NT2/D1 (cell line): ENCODE measurements at regions not wholly inside any gene's neighbourhood (a gene's known extent, or its start where the extent isn't known, plus 50 kb on each side); places are given as distances from the start of the nearest gene placed in this dataset.

ENCODE experiments used
- SUZ12 ChIP-seq: IDR thresholded peaks from 2 replicates; pipeline ENCODE4 v1.6.1; 2011; ENCODE audit not compliant: insufficient read length, insufficient read depth; ENCODE audit errors: extremely low read depth
- YY1 ChIP-seq: IDR thresholded peaks from 2 replicates; pipeline ENCODE4 v1.6.1; 2011; ENCODE audit not compliant: insufficient read length, insufficient read depth
- ZNF274 ChIP-seq: IDR thresholded peaks from 2 replicates; pipeline ENCODE4 v1.6.1; 2011; ENCODE audit warnings: mild to moderate bottlenecking, low read depth, low read length

- TF ChIP-seq ZNF274 (no peak), YY1 (no peak), SUZ12 (no peak)
These were observed 301.5 kb downstream of the PRL start for GRCh38 chr6:21995318-21995717.
